ENCODE measurements at regions not wholly inside any gene's neighbourhood (a gene's known extent, or its start where the extent isn't known, plus 50 kb on each side); places are given as distances from the start of the nearest gene placed in this dataset.
"Not testable (repeated sequence)": the region's sequence is repeated elsewhere in the genome, so short reads cannot be mapped to it uniquely, and the experiment has no call there.

DNA sequence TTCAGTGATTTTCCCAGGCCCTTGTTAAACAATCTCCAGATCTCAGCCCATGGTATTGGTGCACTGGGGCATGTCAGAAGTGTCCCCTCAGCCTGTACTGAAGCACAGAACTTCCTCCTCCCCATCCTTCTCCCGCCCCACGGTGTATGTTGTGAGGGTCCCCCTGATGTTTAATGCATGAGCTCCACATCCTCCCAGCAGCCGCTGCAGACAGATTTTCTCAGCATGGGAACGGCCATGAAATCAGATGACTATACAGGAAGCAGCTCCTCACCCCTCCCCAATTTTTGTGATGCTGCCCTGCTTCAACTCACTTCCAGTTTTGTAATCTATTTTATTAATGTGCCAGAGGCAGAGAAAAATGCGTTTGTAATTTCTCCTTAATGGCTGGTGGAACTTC lies 406.0 kb downstream of the MIAT start:
- DNase-seq (ENCODE audit: low spot score), result no peak
- in situ Hi-C loops (cut with HindIII; ENCODE audit: low sequenced_read_pairs), result no loop called here

- no peak for DNase-seq (ENCODE audit: low spot score)
- in situ Hi-C loops (cut with HindIII; ENCODE audit: low sequenced_read_pairs), result no loop called here
These were observed 406.5 kb downstream of the MIAT start for GRCh38 chr22:27063841-27064240.

GRCh38 chr22:27064386-27064785 lies 407.0 kb downstream of the MIAT start:
- DNase-seq (ENCODE audit: low spot score), result no peak
- in situ Hi-C loops (cut with HindIII; ENCODE audit: low sequenced_read_pairs), result no loop called here

- DNase-seq (ENCODE audit: low spot score), result no peak
- in situ Hi-C loops (cut with HindIII; ENCODE audit: low sequenced_read_pairs), result no loop called here
These were observed 407.9 kb downstream of the MIAT start for GRCh38 chr22:27065279-27065678.

DNA sequence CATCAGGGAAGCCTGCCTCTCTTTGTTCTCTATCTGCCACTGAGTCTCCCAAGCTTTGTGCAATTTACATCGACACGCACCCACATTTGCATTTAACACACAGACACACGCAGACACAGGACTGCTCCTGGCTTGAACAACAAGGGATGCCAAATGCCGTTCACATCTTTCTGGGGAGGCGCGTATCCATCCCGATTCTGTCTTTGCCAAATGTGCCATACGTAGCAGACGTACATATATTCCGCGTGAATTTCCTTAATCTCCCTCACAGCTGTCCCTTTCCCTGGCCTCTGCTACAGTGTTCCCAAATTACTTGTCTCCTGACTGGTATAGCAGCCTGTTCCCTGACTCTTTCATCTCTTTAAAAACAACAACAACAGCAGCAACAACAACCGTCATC lies 409.5 kb downstream of the MIAT start:
- in situ Hi-C loops (cut with HindIII; ENCODE audit: low sequenced_read_pairs), result no loop called here
- no peak for DNase-seq (ENCODE audit: low spot score)

- in situ Hi-C loops (cut with HindIII; ENCODE audit: low sequenced_read_pairs), result no loop called here
- no peak for DNase-seq (ENCODE audit: low spot score)
These were observed 410.7 kb downstream of the MIAT start for GRCh38 chr22:27068121-27068520.

GRCh38 chr22:27070594-27070993 lies 413.2 kb downstream of the MIAT start:
- no peak for DNase-seq (ENCODE audit: low spot score)
- in situ Hi-C loops (cut with HindIII; ENCODE audit: low sequenced_read_pairs), result no loop called here

DNA sequence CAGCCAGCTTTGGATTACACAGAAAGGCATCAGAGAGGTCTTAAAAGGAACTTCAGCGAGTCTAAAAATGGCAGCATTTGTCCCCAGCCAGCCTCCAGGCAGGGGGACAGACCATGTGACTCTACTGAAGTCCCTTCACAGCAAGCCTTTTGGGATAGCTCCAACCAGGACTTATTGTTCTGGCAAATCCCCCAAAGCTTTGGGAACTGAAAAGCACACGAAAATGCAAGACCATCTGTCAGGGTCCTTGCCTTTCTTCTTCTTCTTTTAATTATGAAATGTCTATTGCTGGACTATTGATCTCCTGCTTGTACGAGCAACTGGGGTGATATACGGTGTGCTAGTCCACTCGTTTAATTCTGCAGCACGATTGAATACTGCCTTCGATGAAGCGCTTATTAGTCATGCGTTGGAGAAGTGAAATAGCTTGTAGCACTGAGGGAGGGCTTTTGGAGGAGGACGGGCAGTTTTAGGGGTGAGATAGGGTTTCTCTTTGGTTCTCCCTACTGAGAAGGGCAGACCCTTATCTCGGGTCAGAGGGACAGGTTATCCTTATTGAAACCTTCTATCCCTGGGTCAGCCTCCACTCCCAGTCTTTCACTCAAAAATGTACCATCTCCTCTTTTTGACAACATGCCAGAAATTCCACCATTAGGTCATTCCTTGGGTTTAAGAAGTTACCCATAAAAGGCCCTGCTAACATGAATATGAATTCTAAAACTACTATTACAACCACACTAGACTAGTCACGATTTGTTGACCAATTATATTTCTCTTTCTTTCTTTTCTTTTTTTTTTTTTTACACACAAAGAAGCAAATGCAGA lies 416.4 kb downstream of the MIAT start:
- DNase-seq (ENCODE audit: low spot score), result peak; percentile 29
- in situ Hi-C loops (cut with HindIII; ENCODE audit: low sequenced_read_pairs), result no loop called here

DNA sequence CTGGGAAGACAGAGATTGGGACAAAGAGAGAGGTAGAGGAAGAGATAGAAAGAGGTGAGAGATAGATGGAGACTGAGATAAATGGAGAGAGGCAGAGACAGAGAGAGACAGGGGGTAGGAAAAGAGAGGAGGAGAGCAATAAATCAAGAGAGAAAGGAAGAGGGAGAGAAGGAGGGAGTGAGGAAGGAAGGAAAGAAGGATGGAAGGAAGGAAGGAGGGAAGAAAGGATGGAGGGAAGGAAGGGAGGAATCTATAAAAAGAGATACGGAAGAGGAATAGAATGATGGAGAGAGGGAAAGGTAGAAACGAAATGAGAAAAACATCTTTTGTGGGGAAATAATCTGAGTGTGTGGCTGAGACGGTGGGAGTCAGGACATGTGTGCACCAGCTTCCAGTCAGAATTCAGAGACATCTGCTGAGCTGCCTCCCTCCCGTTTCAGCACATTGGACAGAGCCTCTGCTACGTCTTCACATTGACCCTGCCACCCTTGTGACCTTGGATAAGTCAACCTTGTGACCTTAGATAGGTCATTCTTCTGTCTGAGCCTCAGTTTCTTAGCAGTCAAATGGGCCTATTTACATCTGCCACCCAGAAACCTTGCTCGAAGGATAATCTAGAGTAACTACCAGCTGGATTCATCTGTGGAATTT lies 417.8 kb downstream of the MIAT start:
- no peak for DNase-seq (ENCODE audit: low spot score)
- in situ Hi-C loops (cut with HindIII; ENCODE audit: low sequenced_read_pairs), result no loop called here

GRCh38 chr22:27075891-27076290 lies 418.5 kb downstream of the MIAT start:
- in situ Hi-C loops (cut with HindIII; ENCODE audit: low sequenced_read_pairs), result no loop called here
- DNase-seq (ENCODE audit: low spot score), result no peak

GRCh38 chr22:27078064-27078463 lies 420.7 kb downstream of the MIAT start:
- DNase-seq (ENCODE audit: low spot score); in situ Hi-C loops (cut with HindIII; ENCODE audit: low sequenced_read_pairs): not testable (repeated sequence)

DNA sequence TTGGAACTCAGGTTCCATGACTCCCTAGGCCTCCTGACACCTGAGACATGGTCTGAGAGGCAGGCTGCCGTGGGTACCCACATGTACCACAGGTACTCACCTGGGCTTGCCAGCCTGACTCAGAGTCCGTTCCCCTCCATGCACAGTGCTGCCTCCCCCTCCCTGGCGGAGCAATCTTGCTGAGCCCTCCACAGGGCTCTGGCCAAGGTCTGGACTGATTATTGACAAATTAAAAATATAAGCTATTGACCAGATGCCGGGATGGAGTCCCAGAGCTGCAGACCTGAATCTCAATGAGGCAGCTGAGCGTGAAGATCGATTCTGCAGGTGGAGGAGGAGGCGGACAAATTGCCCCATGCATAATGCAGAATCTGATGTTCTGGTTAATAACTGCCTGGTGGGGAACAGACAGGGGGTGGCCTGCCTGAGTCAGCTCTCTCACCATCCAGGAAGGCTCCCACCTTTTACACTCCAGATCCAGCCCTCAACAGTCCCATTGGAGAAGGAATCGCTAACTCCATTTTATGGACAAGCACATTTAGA lies 422.7 kb downstream of the MIAT start:
- DNase-seq (ENCODE audit: low spot score), result no peak
- in situ Hi-C loops (cut with HindIII; ENCODE audit: low sequenced_read_pairs), result no loop called here

DNA sequence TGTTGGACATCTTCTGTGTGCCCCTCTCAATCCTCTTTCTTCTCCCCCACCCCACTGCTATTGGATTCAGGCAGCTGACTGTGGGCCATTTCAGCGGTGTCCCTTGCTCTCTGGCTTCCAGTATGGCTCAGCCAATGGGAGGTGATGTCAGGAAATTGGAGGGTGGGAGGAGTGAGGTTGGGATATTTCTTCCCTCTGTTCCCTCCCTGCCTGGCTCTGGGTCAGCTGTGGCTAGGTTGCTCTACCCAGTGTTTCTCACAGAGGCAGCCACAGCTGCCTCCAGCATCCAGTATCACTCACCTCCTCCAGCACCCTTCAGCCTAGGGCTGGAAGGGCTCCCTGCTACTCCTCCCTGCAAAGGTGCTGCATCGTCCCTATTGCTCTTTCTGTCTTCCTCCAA lies 423.5 kb downstream of the MIAT start:
- no peak for DNase-seq (ENCODE audit: low spot score)
- in situ Hi-C loops (cut with HindIII; ENCODE audit: low sequenced_read_pairs), result no loop called here

DNA sequence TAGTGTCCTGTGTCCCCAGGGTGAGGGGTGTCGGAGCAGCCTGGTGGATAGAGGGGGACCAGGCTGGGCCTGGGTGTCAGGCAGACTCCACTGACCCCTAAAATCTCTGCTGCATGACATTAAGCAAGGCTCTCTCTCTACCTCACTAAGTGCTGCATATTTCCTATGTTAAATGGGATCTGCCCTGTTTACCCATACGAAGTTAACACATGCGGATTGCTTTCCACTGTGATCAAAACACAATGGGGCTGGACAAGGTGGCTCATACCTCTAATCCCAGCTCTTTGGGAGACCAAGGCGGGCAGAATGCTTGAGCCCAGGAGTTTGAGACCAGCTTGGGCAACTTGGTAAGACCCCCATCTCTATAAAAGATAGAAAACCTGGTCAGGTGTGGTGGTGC lies 426.2 kb downstream of the MIAT start:
- no peak for DNase-seq (ENCODE audit: low spot score)
- in situ Hi-C loops (cut with HindIII; ENCODE audit: low sequenced_read_pairs), result no loop called here

GRCh38 chr22:27084130-27084529 lies 426.7 kb downstream of the MIAT start:
- DNase-seq (ENCODE audit: low spot score), result no peak
- in situ Hi-C loops (cut with HindIII; ENCODE audit: low sequenced_read_pairs), result no loop called here

DNA sequence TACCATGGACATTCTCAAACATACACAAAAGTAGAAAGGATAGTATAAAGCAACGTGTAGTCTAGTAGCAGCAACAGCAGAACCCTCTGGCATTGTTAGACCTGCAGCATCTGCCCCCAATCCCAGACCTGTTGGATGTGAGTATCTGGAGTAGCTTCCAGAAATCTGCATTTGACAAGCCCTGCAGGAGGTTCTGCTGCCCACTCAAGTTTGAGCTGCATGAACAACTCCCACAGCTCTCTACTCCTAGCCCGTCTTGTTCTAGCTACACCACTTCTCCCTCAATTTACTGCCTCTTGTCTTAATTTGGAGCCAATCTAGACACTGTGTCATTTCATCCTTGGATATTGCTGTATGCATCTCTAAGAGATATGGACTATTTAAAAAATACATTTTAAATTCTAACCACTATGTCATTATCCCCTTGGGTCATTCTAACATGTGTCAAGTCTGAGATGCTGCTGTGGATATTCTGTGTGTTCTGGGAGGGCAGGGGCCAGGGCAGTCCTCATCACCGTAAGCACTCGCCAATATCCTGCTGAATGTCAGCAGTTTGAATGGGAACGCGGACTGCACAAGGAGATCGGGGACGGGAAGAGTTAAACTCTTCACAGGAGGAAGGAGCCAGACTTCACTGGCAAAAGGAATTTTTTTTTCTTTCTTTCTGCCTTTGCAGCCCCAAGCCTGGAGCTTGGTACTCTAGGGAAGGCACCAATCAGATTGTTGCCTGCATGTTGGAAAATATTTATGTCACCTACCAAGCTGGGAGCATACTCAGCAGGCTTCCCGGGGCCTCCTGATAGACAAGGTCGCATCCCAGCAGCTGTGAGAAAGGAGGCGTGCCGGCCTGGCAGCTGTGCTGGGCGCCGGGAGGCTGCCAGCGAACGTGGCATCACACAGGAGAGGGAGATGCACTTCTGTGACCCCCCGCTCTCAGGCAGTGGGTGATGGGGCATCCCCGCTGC lies 429.0 kb downstream of the MIAT start:
- no peak for DNase-seq (ENCODE audit: low spot score)

GRCh38 chr22:27087051-27087450 lies 429.7 kb downstream of the MIAT start:
- DNase-seq (ENCODE audit: low spot score), result no peak
- in situ Hi-C loops (cut with HindIII; ENCODE audit: low sequenced_read_pairs), result no loop called here

More for the DNA sequence above, 429.0 kb downstream of the MIAT start:
- in situ Hi-C loops (cut with HindIII; ENCODE audit: low sequenced_read_pairs), result no loop called here

- in situ Hi-C loops (cut with HindIII; ENCODE audit: low sequenced_read_pairs), result no loop called here
- DNase-seq (ENCODE audit: low spot score), result no peak
These were observed 430.6 kb downstream of the MIAT start for GRCh38 chr22:27088026-27088425.

DNA sequence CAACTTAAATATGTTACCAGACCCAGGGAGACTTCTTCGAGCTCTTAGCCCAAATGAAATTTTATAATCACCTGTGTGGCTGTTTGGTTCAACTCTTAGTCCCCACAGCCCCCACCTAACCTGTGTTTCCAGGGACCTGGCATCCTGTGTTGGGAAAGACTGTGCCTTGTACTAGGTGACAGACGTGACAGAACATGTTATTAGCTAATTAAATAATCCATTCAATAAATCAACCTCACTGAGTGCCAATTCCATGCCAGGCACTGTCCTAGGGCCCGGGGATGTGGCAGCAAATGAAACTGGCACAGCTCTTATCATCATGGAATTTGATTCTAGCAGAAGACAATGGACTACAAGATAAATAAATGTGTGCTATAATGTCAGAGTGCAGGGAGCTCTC lies 431.9 kb downstream of the MIAT start:
- no peak for DNase-seq (ENCODE audit: low spot score)
- in situ Hi-C loops (cut with HindIII; ENCODE audit: low sequenced_read_pairs), result no loop called here

GRCh38 chr22:27090611-27091011 lies 433.2 kb downstream of the MIAT start:
- no peak for DNase-seq (ENCODE audit: low spot score)
- in situ Hi-C loops (cut with HindIII; ENCODE audit: low sequenced_read_pairs), result no loop called here

All from G401 (cell line).